Esophagus muscularis mucosa (tissue), 4 donors: ENCODE measurements at regions not wholly inside any gene's neighbourhood (a gene's known extent, or its start where the extent isn't known, plus 50 kb on each side); places are given as distances from the start of the nearest gene placed in this dataset.

Source experiments
- DNase-seq: peaks from one replicate; pipeline ENCODE4 v3.0.0-alpha.2; 2017; ENCODE audit errors: extremely low spot score
- H3K27ac ChIP-seq, 4 donors: fragments of 200-600 bp; sonication (generic); replicated peaks in 1 of 4; 1 replicate in 3 of 4; 2 replicates in 1 of 4; pipeline ENCODE4 v1.5.1; 2016 to 2019; ENCODE audit warnings: mild to moderate bottlenecking in 1 of 4
- H3K27me3 ChIP-seq, 4 donors: fragments of 200-600 bp; sonication (generic); one replicate each; pipeline versions ENCODE4 v1.5.1 to v1.6.0; 2016 to 2019
- H3K36me3 ChIP-seq, 4 donors: fragments of 200-600 bp; sonication (generic); one replicate each; pipeline ENCODE4 v1.5.1; 2016 to 2019
- H3K4me1 ChIP-seq, 4 donors: fragments of 200-600 bp; sonication (generic); one replicate each; pipeline ENCODE4 v1.5.1; 2016 to 2019
- H3K4me3 ChIP-seq, 4 donors: fragments of 200-600 bp; sonication (generic); 1 replicate in 2 of 4; 2 replicates in 2 of 4; pipeline ENCODE4 v1.5.1; 2016 to 2019; ENCODE audit warnings: mild to moderate bottlenecking in 4 of 4, moderate library complexity in 1 of 4
- H3K9me3 ChIP-seq, 4 donors: fragments of 200-600 bp; sonication (generic); 1 replicate in 3 of 4; 2 replicates in 1 of 4; pipeline ENCODE4 v1.5.1; 2016 to 2019
- EP300 ChIP-seq: sonication (generic); formaldehyde crosslinking; IDR thresholded peaks from one replicate; pipeline ENCODE4 v1.6.1; 2017; ENCODE audit warnings: antibody characterized with exemption
- POLR2A ChIP-seq: fragments of 450-650 bp; IDR thresholded peaks from one replicate; pipeline ENCODE4 v1.6.1; 2017; ENCODE audit warnings: antibody characterized with exemption, moderate library complexity, mild to moderate bottlenecking, low read depth
- POLR2AphosphoS5 ChIP-seq, 2 donors: sonication (generic); formaldehyde crosslinking; IDR thresholded peaks; one replicate each; pipeline ENCODE4 v1.6.1; 2017; ENCODE audit warnings: antibody characterized with exemption in 2 of 2
- WGBS: methylation state at CpG from one replicate; pipeline ENCODE4 v1.1.5; 2018; 5-methylcytosine and 5-hydroxymethylcytosine counted together
- intact Hi-C: fragments of 100-400 bp; cut with DNase I; formaldehyde crosslinking; loops from one replicate; pipeline ENCODE4 v1.15.1; 2023
- TF ChIP-seq, protein P1 (sequence below), 3 experiments: fragments of 200-600 bp in 2 of 3; fragments of 450-650 bp in 1 of 3; sonication (generic) in 2 of 3; IDR thresholded peaks; one replicate each; pipeline ENCODE4 v1.5.1; 2017 to 2019; ENCODE audit warnings: antibody characterized with exemption in 3 of 3, mild to moderate bottlenecking in 2 of 3, moderate library complexity in 1 of 3

DNA sequence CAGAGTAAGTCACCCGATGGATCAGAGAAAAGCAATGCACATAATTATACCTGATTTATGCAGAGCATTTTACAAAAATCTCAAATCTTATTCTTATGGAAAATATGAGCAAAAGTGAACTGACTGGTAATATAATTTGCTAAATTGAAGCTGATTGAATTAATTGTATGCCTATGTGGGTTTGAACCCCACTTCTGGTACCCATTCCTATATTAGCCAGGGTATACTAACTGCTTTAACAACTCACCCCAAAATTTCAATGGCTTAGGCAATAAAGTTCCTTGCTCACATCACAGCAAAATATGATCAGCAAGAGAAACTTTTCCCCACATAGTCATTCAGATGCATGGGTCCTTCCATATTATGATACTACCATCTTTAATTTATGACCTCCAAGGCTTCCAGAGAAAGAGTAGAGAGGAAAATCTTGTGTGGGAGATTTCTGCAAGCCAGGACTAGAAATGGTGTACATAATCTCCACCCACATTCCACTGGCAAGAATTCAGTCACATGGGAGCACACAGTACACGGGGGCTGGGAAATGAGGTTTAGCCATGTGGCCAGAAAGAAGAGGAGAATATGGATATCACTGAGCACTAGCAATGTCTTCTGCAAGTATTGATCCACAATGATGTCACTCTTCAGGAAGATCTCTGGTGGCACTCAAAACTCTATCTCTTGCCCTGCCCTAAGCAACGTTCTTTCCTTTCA is 640.7 kb downstream of the BCOR start:
- DNase-seq, result no peak
- peaks cover 0 to 11% (median 0%) of the 10 kb centered on the region in 4 donors for H3K9me3 ChIP-seq
- intact Hi-C loops, result no loop called here
- no peak overlapping the region for H3K27ac ChIP-seq
- WGBS, result 77% methylated on average over 3 of the region's 3 CpGs
- no peaks in the 10 kb centered on the region for H3K27me3 ChIP-seq
- H3K4me1 ChIP-seq, result no peaks in the 10 kb centered on the region
- H3K36me3 ChIP-seq, result no peaks in the 10 kb centered on the region
- no peak overlapping the region for H3K4me3 ChIP-seq
- no peak for TF ChIP-seq POLR2A
- no peak for TF ChIP-seq EP300
- TF ChIP-seq, protein P1, sequence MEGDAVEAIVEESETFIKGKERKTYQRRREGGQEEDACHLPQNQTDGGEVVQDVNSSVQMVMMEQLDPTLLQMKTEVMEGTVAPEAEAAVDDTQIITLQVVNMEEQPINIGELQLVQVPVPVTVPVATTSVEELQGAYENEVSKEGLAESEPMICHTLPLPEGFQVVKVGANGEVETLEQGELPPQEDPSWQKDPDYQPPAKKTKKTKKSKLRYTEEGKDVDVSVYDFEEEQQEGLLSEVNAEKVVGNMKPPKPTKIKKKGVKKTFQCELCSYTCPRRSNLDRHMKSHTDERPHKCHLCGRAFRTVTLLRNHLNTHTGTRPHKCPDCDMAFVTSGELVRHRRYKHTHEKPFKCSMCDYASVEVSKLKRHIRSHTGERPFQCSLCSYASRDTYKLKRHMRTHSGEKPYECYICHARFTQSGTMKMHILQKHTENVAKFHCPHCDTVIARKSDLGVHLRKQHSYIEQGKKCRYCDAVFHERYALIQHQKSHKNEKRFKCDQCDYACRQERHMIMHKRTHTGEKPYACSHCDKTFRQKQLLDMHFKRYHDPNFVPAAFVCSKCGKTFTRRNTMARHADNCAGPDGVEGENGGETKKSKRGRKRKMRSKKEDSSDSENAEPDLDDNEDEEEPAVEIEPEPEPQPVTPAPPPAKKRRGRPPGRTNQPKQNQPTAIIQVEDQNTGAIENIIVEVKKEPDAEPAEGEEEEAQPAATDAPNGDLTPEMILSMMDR (IDR thresholded peaks at IDR 0.05), result no peak
- TF ChIP-seq POLR2AphosphoS5 (IDR thresholded peaks at IDR 0.05), result no peak

DNA sequence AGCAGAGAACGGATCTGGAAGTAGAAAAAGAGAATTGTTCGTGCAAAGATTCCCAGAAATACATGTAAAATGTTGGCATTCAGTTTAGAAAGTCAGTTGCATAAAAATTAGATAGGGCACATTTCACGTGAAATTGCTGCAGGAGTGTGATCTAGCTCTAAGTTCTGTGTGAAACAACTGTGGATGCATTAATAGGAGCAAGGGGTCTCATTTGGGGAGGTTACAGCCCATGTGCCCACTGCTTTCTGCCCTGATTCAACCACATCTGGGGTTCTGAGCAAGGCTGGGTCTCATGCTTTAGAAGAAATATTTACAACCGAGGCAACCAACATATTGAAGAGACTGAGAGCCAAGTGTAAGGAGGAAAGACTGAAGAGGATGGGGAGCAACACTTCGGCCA is 639.0 kb downstream of the BCOR start:
- Histone ChIP-seq H3K9me3 (peaks cover 0 to 11% (median 0%) of the 10 kb centered on the region in 4 donors), H3K36me3 (no peaks in the 10 kb centered on the region), H3K4me3 (no peak overlapping the region), H3K27me3 (no peaks in the 10 kb centered on the region), H3K4me1 (no peaks in the 10 kb centered on the region), H3K27ac (no peak overlapping the region)
- intact Hi-C loops, result no loop called here
- TF ChIP-seq POLR2AphosphoS5 (IDR thresholded peaks at IDR 0.05), result no peak
- TF ChIP-seq, protein P1 (IDR thresholded peaks at IDR 0.05), result no peak
- TF ChIP-seq POLR2A, result no peak
- no peak for TF ChIP-seq EP300
- DNase-seq, result no peak
- WGBS, result 75% methylated on average over 5 of the region's 5 CpGs

DNA sequence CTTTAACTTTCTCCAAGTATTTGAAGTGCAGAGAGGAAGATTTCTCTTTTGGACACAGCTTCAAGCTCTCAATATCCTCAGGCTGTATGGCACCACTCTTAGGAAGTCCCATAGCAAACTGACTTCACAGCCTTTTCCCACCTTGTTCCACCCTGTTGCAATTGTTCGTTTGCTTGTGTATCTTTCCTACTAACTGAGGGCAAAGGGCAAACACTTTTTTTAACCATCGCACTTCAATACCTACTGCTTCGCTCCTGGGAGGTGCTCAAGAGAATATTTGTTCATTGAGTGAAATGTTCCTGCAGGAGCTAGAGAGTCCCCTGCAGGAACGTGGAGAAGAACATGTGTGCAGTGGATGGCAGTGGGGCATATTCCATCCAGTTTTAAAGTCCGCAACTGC is 638.6 kb downstream of the BCOR start:
- Histone ChIP-seq H3K4me3 (no peak overlapping the region), H3K36me3 (no peaks in the 10 kb centered on the region), H3K4me1 (no peaks in the 10 kb centered on the region), H3K27me3 (no peaks in the 10 kb centered on the region), H3K9me3 (peaks cover 0 to 11% (median 0%) of the 10 kb centered on the region in 4 donors), H3K27ac (no peak overlapping the region)
- intact Hi-C loops, result no loop called here
- 77% methylated on average over 5 of the region's 5 CpGs for WGBS
- TF ChIP-seq, protein P1 (IDR thresholded peaks at IDR 0.05), result no peak
- TF ChIP-seq POLR2AphosphoS5 (IDR thresholded peaks at IDR 0.05) (no peak), POLR2A (no peak), EP300 (no peak)
- DNase-seq, result no peak

DNA sequence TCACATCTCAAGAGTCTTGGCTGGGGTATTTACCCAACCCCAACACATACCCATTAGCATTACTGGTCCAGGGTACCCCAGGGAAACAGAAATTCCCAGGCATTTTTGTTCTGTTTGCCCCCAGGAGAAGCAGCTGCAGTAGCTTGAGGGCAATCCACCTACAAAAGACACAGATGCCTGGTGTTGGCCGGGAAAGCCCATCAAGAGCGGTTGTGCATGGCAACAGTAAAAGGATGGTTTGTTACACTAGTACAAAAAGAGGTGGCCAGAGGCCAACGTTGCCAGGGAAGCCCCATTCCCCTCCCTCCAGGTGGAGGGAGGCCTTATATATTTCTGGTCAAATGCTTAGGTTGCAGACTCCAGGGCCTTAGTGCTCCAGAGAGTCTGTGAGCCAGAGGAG is 637.8 kb downstream of the BCOR start:
- H3K9me3 ChIP-seq, result peaks cover 0 to 11% (median 0%) of the 10 kb centered on the region in 4 donors
- H3K27ac ChIP-seq, result no peak overlapping the region
- intact Hi-C loops, result no loop called here
- no peak overlapping the region for H3K4me3 ChIP-seq
- H3K4me1 ChIP-seq, result no peaks in the 10 kb centered on the region
- no peaks in the 10 kb centered on the region for H3K27me3 ChIP-seq
- no CpG with 5 or more reads among the region's 3 CpGs for WGBS
- TF ChIP-seq EP300, result no peak
- TF ChIP-seq, protein P1 (IDR thresholded peaks at IDR 0.05), result no peak
- TF ChIP-seq POLR2A, result no peak
- no peak for TF ChIP-seq POLR2AphosphoS5 (IDR thresholded peaks at IDR 0.05)
- DNase-seq, result no peak
- H3K36me3 ChIP-seq, result no peaks in the 10 kb centered on the region

DNA sequence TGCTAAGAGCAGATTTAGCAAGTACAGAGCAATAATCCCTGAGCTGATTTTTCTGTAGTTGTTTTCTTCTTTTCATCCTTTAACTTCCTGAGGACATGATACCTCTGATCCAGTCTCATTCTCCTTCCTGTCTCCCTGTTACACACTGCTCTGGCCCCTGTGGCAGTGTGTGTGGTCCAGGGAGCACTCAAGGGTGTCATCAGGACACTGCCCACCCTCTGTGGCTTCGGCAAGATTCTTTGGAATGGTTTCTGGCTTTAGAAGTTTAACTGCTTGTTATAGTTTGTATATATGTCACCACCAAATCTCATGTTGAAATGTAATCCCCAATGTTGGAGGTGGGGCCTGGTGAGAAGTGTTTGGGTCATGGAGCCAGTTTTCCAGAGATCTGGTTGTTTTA is 637.3 kb downstream of the BCOR start:
- H3K36me3 ChIP-seq, result no peaks in the 10 kb centered on the region

More for the DNA sequence above, 637.3 kb downstream of the BCOR start:
- no peaks in the 10 kb centered on the region for H3K27me3 ChIP-seq
- DNase-seq, result no peak
- H3K27ac ChIP-seq, result no peak overlapping the region
- TF ChIP-seq, protein P1 (IDR thresholded peaks at IDR 0.05), result no peak
- no peak for TF ChIP-seq EP300
- no peak for TF ChIP-seq POLR2AphosphoS5 (IDR thresholded peaks at IDR 0.05)
- no peak for TF ChIP-seq POLR2A
- intact Hi-C loops, result no loop called here
- no peak overlapping the region for H3K4me3 ChIP-seq
- WGBS, result 26% methylated on average over 1 of the region's 1 CpG
- no peaks in the 10 kb centered on the region for H3K4me1 ChIP-seq
- H3K9me3 ChIP-seq, result peaks cover 0 to 11% (median 0%) of the 10 kb centered on the region in 4 donors
